HCT116 (cell line): ENCODE measurements at regions not wholly inside any gene's neighbourhood (a gene's known extent, or its start where the extent isn't known, plus 50 kb on each side); places are given as distances from the start of the nearest gene placed in this dataset.

Experiments used
- ATF3 ChIP-seq: IDR thresholded peaks from 2 replicates; pipeline ENCODE4 v1.6.1; 2012
- CTCF ChIP-seq, 3 experiments: fragments of 200-600 bp in 1 of 3; sonication (generic) in 1 of 3; IDR thresholded peaks in 2 of 3; conservative IDR thresholded peaks in 1 of 3; 2 replicates each; pipeline ENCODE4 v1.5.1; 2012 to 2017; ENCODE audit warnings: low read depth in 2 of 3, low read length in 2 of 3, antibody characterized with exemption in 1 of 3, borderline replicate concordance in 1 of 3, control low read depth in 1 of 3, mild to moderate bottlenecking in 1 of 3, mixed read lengths in 1 of 3, mixed run types in 1 of 3, moderate library complexity in 1 of 3; ENCODE audit not compliant: insufficient read depth in 1 of 3
- ELF1 ChIP-seq: IDR thresholded peaks from 2 replicates; pipeline ENCODE4 v1.6.1; 2012; ENCODE audit warnings: low read depth, borderline replicate concordance
- EZH2 ChIP-seq: fragments of 200-600 bp; sonication (generic); IDR thresholded peaks from 2 replicates; pipeline ENCODE4 v1.6.1; 2017; ENCODE audit warnings: antibody characterized with exemption, mixed run types
- JUND ChIP-seq: IDR thresholded peaks from 2 replicates; pipeline ENCODE4 v1.6.1; 2012
- MAX ChIP-seq: IDR thresholded peaks from 2 replicates; pipeline ENCODE4 v1.6.1; 2012
- POLR2A ChIP-seq: IDR thresholded peaks from 2 replicates; pipeline ENCODE4 v1.7.0; 2011; ENCODE audit warnings: borderline replicate concordance; ENCODE audit not compliant: insufficient read depth, insufficient read length; ENCODE audit errors: extremely low read depth
- POLR2AphosphoS5 ChIP-seq: IDR thresholded peaks from 2 replicates; pipeline ENCODE4 v1.6.1; 2011; ENCODE audit warnings: mild to moderate bottlenecking, low read depth, low read length, moderate library complexity
- RAD21 ChIP-seq: IDR thresholded peaks from 2 replicates; pipeline ENCODE4 v1.6.1; 2012; ENCODE audit warnings: low read depth, mild to moderate bottlenecking
- REST ChIP-seq: IDR thresholded peaks from 2 replicates; pipeline ENCODE4 v1.6.1; 2012; ENCODE audit warnings: low read depth
- SIN3A ChIP-seq: IDR thresholded peaks from 2 replicates; pipeline ENCODE4 v1.6.1; 2012; ENCODE audit warnings: low read depth
- TCF7L2 ChIP-seq: IDR thresholded peaks from 2 replicates; pipeline ENCODE4 v1.7.0; 2011; ENCODE audit warnings: borderline replicate concordance, inconsistent platforms; ENCODE audit not compliant: insufficient read depth, insufficient read length; ENCODE audit errors: extremely low read depth
- ZBTB33 ChIP-seq: IDR thresholded peaks from 2 replicates; pipeline ENCODE4 v1.6.1; 2011; ENCODE audit warnings: mild to moderate bottlenecking, low read length, moderate library complexity; ENCODE audit not compliant: insufficient replicate concordance; ENCODE audit errors: extremely low read depth

GRCh38 chr2:220701115-220701514 is 871.0 kb downstream of the EPHA4 start:
- TF ChIP-seq CTCF (IDR thresholded peaks at IDR 0.05 in 2 of 3, conservative IDR thresholded peaks at IDR 0.05 in 1 of 3; ENCODE audit: borderline replicate concordance in 1 of 3, insufficient read depth in 1 of 3, low read depth in 2 of 3, low read length in 2 of 3) = no peak
- TF ChIP-seq ZBTB33 = no peak
- TF ChIP-seq POLR2A = no peak
- no peak for TF ChIP-seq ATF3
- TF ChIP-seq MAX = no peak
- TF ChIP-seq RAD21 = no peak
- TF ChIP-seq TCF7L2 = no peak
- no peak for TF ChIP-seq ELF1
- TF ChIP-seq SIN3A = no peak
- no peak for TF ChIP-seq JUND
- TF ChIP-seq POLR2AphosphoS5 = no peak
- TF ChIP-seq EZH2 = no peak
- no peak for TF ChIP-seq REST
